ENCODE measurements at regions not wholly inside any gene's neighbourhood (a gene's known extent, or its start where the extent isn't known, plus 50 kb on each side); places are given as distances from the start of the nearest gene placed in this dataset.
"Not testable (repeated sequence)": the region's sequence is repeated elsewhere in the genome, so short reads cannot be mapped to it uniquely, and the experiment has no call there.

GRCh38 chr17:77622647-77623046, 335.9 kb upstream of the TNRC6C start:
- no peak overlapping the region for H3K4me3 Mint-ChIP-seq
- ATAC-seq (no peak), DNase-seq (ENCODE audit: low spot score) (no peak)
- H3K36me3 Mint-ChIP-seq: peaks cover 10% of the 10 kb centered on the region
- peaks cover 4% of the 10 kb centered on the region for H3K9me3 Mint-ChIP-seq
- H3K27me3 Mint-ChIP-seq: peaks cover 12 to 16% of the 10 kb centered on the region in 2 donors
- peaks cover 14 to 15% of the 10 kb centered on the region in 2 donors for H3K4me1 Mint-ChIP-seq (ENCODE audit: low read depth in 2 of 2)
- H3K27ac Mint-ChIP-seq: no peak overlapping the region

DNA sequence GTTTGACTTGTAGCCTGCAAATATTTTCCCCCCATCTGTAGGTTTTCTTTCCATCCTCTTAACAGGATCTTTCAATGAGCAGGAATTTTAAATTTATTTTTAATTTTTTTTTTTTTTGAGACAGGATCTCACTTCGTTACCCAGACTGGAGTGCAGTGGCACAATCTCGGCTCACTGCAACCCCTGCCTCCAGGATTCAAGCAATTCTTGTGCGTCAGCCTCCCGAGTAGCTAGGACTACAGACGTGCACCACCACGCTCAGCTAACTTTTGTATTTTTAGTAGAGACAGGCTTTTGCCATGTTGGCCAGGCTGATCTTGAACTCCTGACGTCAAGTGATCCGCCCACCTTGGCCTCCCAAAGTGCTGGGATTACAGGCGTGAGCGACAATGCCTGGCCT, 335.2 kb upstream of the TNRC6C start:
- H3K27ac Mint-ChIP-seq; ATAC-seq; DNase-seq (ENCODE audit: low spot score); H3K9me3 Mint-ChIP-seq; H3K4me3 Mint-ChIP-seq; H3K4me1 Mint-ChIP-seq (ENCODE audit: low read depth in 2 of 2): not testable (repeated sequence)
- H3K27me3 Mint-ChIP-seq: peaks cover 10 to 23% of the 10 kb centered on the region in 2 donors
- peaks cover 15% of the 10 kb centered on the region for H3K36me3 Mint-ChIP-seq

DNA sequence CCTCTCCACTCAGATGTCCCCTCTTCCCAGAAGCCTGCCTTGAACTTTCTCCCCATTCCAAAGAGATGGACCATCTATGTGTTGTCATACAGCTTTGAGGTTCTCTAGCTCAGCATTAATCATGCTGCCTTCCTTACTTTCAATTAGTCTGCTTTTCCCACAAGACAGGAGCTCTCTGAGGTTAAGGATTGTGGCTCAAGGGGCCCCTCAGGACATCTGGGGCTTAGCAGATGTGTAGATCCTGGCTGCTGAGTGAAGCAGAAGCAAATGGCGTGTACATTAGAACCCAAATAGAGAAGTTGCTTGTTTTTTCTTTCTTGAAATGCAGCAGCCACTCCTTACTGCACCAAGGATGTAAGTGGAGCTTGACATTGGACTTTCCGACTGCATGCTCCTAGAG, 330.5 kb upstream of the TNRC6C start:
- DNase-seq (ENCODE audit: low spot score) (no peak), ATAC-seq (no peak)
- Mint-ChIP-seq H3K9me3 (peaks cover 8% of the 10 kb centered on the region), H3K27ac (no peak overlapping the region), H3K36me3 (peaks cover 15% of the 10 kb centered on the region), H3K4me1 (ENCODE audit: low read depth in 2 of 2) (no peaks in the 10 kb centered on the region), H3K27me3 (peaks cover 15 to 27% of the 10 kb centered on the region in 2 donors), H3K4me3 (no peak overlapping the region)

GRCh38 chr17:77629284-77629683, 329.2 kb upstream of the TNRC6C start:
- not testable (repeated sequence) for ATAC-seq; DNase-seq (ENCODE audit: low spot score); H3K27ac Mint-ChIP-seq; H3K4me1 Mint-ChIP-seq (ENCODE audit: low read depth in 2 of 2); H3K4me3 Mint-ChIP-seq; H3K9me3 Mint-ChIP-seq
- H3K36me3 Mint-ChIP-seq: peaks cover 15% of the 10 kb centered on the region
- peaks cover 15 to 27% of the 10 kb centered on the region in 2 donors for H3K27me3 Mint-ChIP-seq

DNA sequence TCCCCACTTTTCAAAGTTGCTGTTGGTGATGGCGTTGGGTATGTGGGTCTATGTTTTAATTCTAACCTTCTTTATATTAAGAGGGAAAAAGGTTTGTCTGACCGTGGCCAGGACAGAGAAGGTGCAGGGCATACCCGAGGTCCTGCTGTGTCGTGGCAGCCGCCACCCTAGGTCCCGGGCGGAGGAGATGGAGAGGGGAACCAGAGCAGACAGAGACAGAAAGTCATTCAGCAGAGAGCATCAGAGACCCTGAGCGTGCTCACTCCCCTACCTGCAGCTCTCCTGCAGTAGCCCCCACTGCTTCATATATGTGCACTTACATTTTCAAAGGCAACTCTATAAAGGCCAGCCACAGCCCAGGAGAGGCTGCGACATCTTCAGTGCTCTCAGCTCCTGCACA, 327.2 kb upstream of the TNRC6C start:
- Mint-ChIP-seq H3K9me3 (peaks cover 8% of the 10 kb centered on the region), H3K27me3 (peaks cover 15 to 27% of the 10 kb centered on the region in 2 donors), H3K27ac (no peak overlapping the region), H3K4me3 (no peak overlapping the region), H3K4me1 (ENCODE audit: low read depth in 2 of 2) (no peaks in the 10 kb centered on the region), H3K36me3 (peaks cover 15% of the 10 kb centered on the region)
- ATAC-seq (no peak), DNase-seq (ENCODE audit: low spot score) (no peak)

DNA sequence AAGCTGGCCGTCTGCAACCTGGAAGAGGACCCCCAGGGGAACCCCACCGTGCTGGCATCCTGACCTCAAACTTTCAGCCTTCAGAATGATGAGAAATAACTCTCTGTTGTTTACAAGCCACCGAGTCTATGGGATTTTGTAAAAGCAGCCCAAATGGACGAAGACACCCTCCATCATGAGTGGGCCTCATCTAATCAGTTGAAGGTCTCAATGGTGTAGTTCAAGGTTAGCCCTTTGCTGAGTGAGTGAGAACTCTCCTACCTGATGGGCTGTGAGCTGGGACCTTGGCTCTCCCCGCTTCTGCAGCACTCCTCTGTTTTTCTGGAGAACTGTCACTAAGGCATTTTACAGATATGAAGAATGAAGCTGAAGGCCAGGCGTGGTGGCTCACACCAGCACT, 325.9 kb upstream of the TNRC6C start:
- peaks cover 4% of the 10 kb centered on the region for H3K9me3 Mint-ChIP-seq
- DNase-seq (ENCODE audit: low spot score) (no peak), ATAC-seq (no peak)
- peaks cover 6% of the 10 kb centered on the region for H3K36me3 Mint-ChIP-seq
- H3K4me3 Mint-ChIP-seq: no peak overlapping the region
- H3K27ac Mint-ChIP-seq: no peak overlapping the region
- peaks cover 12 to 17% of the 10 kb centered on the region in 2 donors for H3K27me3 Mint-ChIP-seq
- H3K4me1 Mint-ChIP-seq (ENCODE audit: low read depth in 2 of 2): no peaks in the 10 kb centered on the region

DNA sequence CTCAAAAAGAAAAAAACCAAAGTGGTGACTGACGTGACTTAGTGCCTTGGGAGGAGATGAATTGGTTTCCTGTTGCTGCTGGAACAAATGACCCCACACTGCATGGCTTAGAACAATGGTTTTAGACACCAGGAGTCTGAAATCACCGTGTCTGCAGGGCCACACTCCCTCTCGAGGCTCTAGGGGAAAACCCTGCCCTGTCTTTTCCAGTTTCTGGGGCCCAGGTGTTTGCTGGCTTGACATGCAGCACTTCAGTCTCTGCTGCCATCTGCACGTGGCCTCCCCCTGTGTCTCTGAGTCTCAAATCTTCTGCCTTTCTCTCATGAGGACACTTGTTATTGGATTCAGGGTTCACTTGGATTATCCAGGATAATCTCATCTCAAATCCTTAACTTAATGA, 323.8 kb upstream of the TNRC6C start:
- H3K4me1 Mint-ChIP-seq (ENCODE audit: low read depth in 2 of 2): no peaks in the 10 kb centered on the region
- DNase-seq (ENCODE audit: low spot score): no peak
- no peak for ATAC-seq

GRCh38 chr17:77635176-77635575, 323.3 kb upstream of the TNRC6C start:
- Mint-ChIP-seq H3K27ac (no peak overlapping the region), H3K27me3 (peaks cover 4 to 7% of the 10 kb centered on the region in 2 donors), H3K36me3 (no peaks in the 10 kb centered on the region), H3K4me1 (ENCODE audit: low read depth in 2 of 2) (no peaks in the 10 kb centered on the region), H3K9me3 (no peaks in the 10 kb centered on the region), H3K4me3 (no peak overlapping the region)
- no peak for DNase-seq (ENCODE audit: low spot score)
- ATAC-seq: no peak

More for the DNA sequence above, 323.8 kb upstream of the TNRC6C start:
- Mint-ChIP-seq H3K4me3 (no peak overlapping the region), H3K27ac (no peak overlapping the region), H3K27me3 (peaks cover 0 to 2% of the 10 kb centered on the region in 2 donors), H3K9me3 (no peaks in the 10 kb centered on the region), H3K36me3 (no peaks in the 10 kb centered on the region)

- peaks cover 6 to 13% of the 10 kb centered on the region in 2 donors for H3K27me3 Mint-ChIP-seq
- not testable (repeated sequence) for DNase-seq (ENCODE audit: low spot score); H3K36me3 Mint-ChIP-seq; H3K27ac Mint-ChIP-seq; H3K4me1 Mint-ChIP-seq (ENCODE audit: low read depth in 2 of 2); H3K9me3 Mint-ChIP-seq; H3K4me3 Mint-ChIP-seq
- peak in 1 of 2 donors; percentile 46 for ATAC-seq
Measured at GRCh38 chr17:77635785-77636184, 322.7 kb upstream of the TNRC6C start.

DNA sequence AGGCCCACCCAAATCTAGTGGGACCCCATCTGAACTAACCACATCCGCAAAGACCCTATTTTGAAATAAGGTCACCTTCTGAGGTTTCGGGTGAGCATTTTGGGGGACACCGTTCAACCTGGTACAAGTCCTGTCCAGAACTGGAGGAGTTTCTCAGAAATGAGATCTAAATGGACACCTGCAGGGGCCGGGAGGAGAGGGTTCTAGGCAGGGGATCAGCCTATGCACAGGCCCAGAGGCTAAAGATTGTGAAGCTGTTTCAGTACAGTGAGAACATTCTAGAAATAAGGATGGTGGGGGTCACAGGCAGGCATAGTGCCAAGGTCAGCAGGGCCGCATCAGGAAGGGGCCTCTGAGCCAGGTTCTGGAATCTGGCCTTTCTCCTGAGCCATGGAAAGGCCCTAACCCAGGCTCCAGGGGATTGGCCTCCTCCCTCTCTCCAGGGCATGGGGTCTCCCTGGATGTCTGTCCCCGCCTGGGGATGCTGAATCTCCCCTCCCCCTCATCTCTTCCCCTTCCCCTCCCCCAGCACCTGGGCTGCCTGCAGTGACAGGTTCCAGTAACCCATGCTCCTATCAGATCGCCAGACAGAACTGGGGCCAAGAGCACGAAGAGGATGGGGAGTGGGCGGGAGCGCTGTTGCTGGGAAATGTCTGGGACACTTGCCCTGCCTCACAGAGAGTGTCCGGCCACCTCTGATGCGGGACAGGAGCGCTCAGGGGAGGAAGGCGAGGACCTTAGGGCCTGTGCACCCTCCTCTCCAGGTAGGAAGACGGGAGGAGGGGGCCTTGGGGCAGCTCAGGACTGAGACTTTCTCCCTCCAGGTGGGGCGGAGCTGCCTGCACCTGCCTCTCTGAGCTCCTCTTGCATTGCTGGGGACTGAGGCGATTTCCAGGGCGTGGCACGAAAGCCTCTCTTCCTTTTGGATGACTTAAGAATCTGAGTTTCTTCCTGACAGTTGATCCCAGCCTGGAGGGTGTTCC, 321.4 kb upstream of the TNRC6C start:
- no peak overlapping the region for H3K27ac Mint-ChIP-seq

DNA sequence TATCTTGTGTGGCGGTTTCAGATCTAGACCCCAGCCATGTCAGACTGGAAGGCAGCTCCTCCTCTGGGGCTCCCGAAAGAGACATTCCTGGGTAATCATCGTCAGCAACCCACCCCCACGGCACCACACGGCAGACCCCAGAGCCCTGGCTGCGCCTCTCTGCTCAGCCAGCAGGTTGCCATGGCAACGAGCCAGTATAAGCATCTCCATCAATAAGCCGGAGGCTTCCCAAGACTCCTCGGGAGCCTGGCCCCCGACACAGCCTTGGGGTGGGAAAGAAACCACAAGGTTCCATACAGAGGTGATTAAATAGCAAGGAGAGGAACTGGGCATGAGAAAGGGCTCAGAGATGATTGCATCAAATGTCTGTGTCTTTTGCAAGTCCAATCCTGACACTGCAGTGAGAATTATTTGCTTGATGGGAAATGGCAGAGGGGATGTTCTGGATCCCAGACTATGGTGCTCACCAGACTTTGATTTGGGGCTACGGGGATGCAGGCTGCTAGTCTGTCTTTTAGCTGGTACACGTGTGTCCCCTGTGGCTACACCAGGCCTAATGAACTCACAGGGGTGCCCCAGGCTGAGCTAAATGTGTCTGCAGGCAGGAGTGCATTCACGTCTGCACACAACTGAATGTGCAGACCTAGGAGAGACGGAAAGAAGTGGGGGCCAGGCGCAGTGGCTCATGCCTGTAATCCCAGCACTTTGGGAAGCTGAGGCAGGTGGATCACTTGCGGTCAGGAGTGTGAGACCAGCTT, 320.5 kb upstream of the TNRC6C start:
- Mint-ChIP-seq H3K4me1 (ENCODE audit: low read depth in 2 of 2) (no peaks in the 10 kb centered on the region), H3K27me3 (peaks cover 10 to 24% of the 10 kb centered on the region in 2 donors), H3K36me3 (no peaks in the 10 kb centered on the region), H3K27ac (no peak overlapping the region), H3K4me3 (no peak overlapping the region), H3K9me3 (no peaks in the 10 kb centered on the region)
- ATAC-seq (no peak), DNase-seq (ENCODE audit: low spot score) (no peak)

More for the DNA sequence above, 321.4 kb upstream of the TNRC6C start:
- Mint-ChIP-seq H3K9me3 (no peaks in the 10 kb centered on the region), H3K4me3 (no peak overlapping the region), H3K36me3 (no peaks in the 10 kb centered on the region), H3K4me1 (ENCODE audit: low read depth in 2 of 2) (no peaks in the 10 kb centered on the region), H3K27me3 (peaks cover 10 to 24% of the 10 kb centered on the region in 2 donors)
- DNase-seq (ENCODE audit: low spot score) (no peak), ATAC-seq (no peak)

GRCh38 chr17:77640252-77640651, 318.3 kb upstream of the TNRC6C start:
- peaks cover 0 to 2% of the 10 kb centered on the region in 2 donors for H3K4me1 Mint-ChIP-seq (ENCODE audit: low read depth in 2 of 2)
- H3K27ac Mint-ChIP-seq: no peak overlapping the region
- H3K36me3 Mint-ChIP-seq: no peaks in the 10 kb centered on the region
- DNase-seq (ENCODE audit: low spot score) (no peak), ATAC-seq (no peak)
- H3K4me3 Mint-ChIP-seq: no peak overlapping the region
- H3K27me3 Mint-ChIP-seq: peaks cover 14 to 24% of the 10 kb centered on the region in 2 donors
- no peaks in the 10 kb centered on the region for H3K9me3 Mint-ChIP-seq

- DNase-seq (ENCODE audit: low spot score) (no peak), ATAC-seq (no peak)
- Mint-ChIP-seq H3K9me3 (no peaks in the 10 kb centered on the region), H3K4me3 (no peak overlapping the region), H3K27me3 (peaks cover 14 to 24% of the 10 kb centered on the region in 2 donors), H3K27ac (no peak overlapping the region), H3K4me1 (ENCODE audit: low read depth in 2 of 2) (peaks cover 5 to 8% of the 10 kb centered on the region in 2 donors), H3K36me3 (no peaks in the 10 kb centered on the region)
Measured at GRCh38 chr17:77640916-77641605, 317.4 kb upstream of the TNRC6C start.
